ENCODE measurements at regions not wholly inside any gene's neighbourhood (a gene's known extent, or its start where the extent isn't known, plus 50 kb on each side); places are given as distances from the start of the nearest gene placed in this dataset.

DNA sequence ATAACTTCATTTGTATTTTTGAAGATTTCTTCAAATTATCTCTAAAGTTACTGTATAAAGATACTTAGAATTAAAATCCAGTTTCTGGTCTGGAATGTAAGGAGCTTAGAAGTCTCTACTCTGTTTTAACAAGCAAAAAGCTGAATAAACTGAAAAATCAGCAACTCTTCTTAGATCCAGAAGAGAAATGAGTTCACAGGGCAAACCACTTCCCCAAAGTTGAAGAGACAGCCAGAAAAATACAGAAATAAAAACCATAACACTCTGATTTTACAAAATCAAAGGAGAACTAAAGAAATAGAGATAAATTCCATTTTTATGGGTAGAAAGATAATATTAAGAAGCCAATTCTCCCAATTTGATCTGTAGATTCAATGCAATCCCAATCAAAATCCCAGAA lies 1166.8 kb downstream of the ADGRL3 start:
- Histone ChIP-seq H3K36me3 (no peaks in the 10 kb centered on the region), H3K9me3 (no peaks in the 10 kb centered on the region), H3K27me3 (no peaks in the 10 kb centered on the region), H3K27ac (no peak overlapping the region), H3K4me1 (ENCODE audit: insufficient read depth) (no peaks in the 10 kb centered on the region), H3K4me3 (no peak overlapping the region)
- DNase-seq: no peak
- TF ChIP-seq, protein P1, sequence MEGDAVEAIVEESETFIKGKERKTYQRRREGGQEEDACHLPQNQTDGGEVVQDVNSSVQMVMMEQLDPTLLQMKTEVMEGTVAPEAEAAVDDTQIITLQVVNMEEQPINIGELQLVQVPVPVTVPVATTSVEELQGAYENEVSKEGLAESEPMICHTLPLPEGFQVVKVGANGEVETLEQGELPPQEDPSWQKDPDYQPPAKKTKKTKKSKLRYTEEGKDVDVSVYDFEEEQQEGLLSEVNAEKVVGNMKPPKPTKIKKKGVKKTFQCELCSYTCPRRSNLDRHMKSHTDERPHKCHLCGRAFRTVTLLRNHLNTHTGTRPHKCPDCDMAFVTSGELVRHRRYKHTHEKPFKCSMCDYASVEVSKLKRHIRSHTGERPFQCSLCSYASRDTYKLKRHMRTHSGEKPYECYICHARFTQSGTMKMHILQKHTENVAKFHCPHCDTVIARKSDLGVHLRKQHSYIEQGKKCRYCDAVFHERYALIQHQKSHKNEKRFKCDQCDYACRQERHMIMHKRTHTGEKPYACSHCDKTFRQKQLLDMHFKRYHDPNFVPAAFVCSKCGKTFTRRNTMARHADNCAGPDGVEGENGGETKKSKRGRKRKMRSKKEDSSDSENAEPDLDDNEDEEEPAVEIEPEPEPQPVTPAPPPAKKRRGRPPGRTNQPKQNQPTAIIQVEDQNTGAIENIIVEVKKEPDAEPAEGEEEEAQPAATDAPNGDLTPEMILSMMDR (IDR thresholded peaks at IDR 0.05): no peak
- TF ChIP-seq POLR2A (IDR thresholded peaks at IDR 0.05) (no peak), EP300 (IDR thresholded peaks at IDR 0.05) (no peak)
- intact Hi-C loops (cut with DNase I): no loop called here

DNA sequence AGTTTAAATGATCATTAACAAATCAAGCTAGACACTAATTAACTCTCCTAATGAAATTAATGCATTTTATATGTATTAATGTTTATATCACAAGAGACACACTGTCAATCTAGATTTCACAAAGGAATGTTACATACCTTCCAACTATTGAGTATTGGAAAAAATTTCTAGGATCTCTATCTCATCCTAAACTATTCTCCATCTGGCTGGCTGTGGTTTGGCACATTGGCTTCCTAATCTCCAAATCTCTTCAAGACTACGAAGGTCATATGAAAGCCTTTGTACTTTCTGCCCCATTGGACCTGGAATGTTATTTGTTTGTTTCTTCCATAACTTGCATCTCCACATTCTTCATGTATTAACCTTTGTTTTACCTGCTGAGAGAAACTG lies 1160.0 kb downstream of the ADGRL3 start:
- TF ChIP-seq POLR2A (IDR thresholded peaks at IDR 0.05): no peak
- TF ChIP-seq EP300 (IDR thresholded peaks at IDR 0.05): no peak
- TF ChIP-seq, protein P1 (IDR thresholded peaks at IDR 0.05): no peak
- no peaks in the 10 kb centered on the region for H3K4me1 ChIP-seq (ENCODE audit: insufficient read depth)
- H3K36me3 ChIP-seq: no peaks in the 10 kb centered on the region
- WGBS, 3 donors: 46 to 94% (median 92%) methylated on average over 1 of the region's 1 CpG
- no peak overlapping the region for H3K4me3 ChIP-seq
- intact Hi-C loops (cut with DNase I): no loop called here
- H3K27ac ChIP-seq: no peak overlapping the region
- no peaks in the 10 kb centered on the region for H3K9me3 ChIP-seq
- DNase-seq: no peak
- H3K27me3 ChIP-seq: no peaks in the 10 kb centered on the region

DNA sequence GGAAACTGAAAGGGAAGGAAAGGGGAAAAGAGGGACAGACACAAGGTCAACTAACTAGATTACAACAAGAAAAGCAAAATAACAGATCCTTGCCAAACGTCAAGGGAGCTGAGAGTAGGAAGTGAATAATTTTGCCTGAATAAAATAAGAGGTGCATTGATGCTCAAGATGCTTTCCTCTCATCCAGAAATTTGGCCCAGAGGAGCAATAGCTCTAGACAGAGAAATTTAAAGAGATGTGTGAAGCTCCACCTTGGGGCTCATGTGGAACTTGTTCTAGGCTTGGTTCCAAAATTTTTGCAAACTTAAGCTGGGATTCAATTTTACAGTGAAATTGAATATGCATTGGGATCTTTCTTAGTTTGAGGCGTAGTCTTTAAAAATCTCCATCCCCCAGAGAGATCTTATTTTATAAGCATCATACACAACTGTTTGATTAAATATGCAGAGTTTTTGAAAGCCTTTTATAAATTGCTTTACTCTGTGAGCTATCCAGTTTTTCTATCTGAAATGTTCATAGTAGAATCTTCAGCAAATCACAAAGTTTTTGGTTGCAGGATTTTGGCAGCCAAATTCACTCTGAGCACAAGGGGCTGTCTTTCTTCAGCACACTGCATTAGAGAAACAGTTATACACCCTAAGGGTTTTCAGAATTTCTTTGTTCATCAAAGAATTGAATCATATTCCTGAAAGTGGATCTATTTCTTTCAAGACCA lies 1159.5 kb downstream of the ADGRL3 start:
- Histone ChIP-seq H3K4me3 (no peak overlapping the region), H3K4me1 (ENCODE audit: insufficient read depth) (no peaks in the 10 kb centered on the region), H3K36me3 (no peaks in the 10 kb centered on the region), H3K9me3 (no peaks in the 10 kb centered on the region), H3K27ac (no peak overlapping the region), H3K27me3 (no peaks in the 10 kb centered on the region)
- DNase-seq: no peak
- WGBS, 3 donors: 42 to 46% (median 45%) methylated on average over 2 of the region's 2 CpGs
- TF ChIP-seq EP300 (IDR thresholded peaks at IDR 0.05): no peak
- TF ChIP-seq, protein P1 (IDR thresholded peaks at IDR 0.05): no peak
- intact Hi-C loops (cut with DNase I): no loop called here

DNA sequence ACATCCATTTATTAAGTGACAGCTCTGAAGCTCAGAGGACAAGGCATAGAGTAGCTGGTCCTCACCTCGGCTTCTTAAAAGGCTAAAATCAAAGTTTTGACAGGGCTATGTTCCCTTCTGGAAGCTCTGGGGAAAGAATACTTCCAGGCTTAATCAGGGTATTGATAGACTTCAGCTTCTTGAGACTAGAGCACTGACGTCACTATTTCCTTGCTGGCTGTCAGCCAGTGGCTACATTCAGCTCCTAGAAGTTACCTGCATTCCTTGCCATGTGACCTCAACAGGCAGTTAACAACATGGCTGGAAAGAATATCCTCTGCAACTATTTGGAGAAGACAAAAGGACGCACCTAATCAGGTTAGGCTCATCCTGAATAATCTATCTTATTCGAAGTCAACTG lies 1144.8 kb downstream of the ADGRL3 start:
- Histone ChIP-seq H3K27ac (no peak overlapping the region), H3K4me3 (no peak overlapping the region), H3K27me3 (no peaks in the 10 kb centered on the region), H3K36me3 (no peaks in the 10 kb centered on the region), H3K9me3 (peaks cover 0 to 4% of the 10 kb centered on the region in 2 donors), H3K4me1 (ENCODE audit: insufficient read depth) (no peaks in the 10 kb centered on the region)
- DNase-seq: no peak
- WGBS, 3 donors: 83 to 97% (median 84%) methylated on average over 4 of the region's 4 CpGs
- no peak for TF ChIP-seq EP300 (IDR thresholded peaks at IDR 0.05)
- TF ChIP-seq, protein P1 (IDR thresholded peaks at IDR 0.05): no peak
- TF ChIP-seq POLR2A (IDR thresholded peaks at IDR 0.05): no peak
- intact Hi-C loops (cut with DNase I): no loop called here

Data from ovary (tissue), 7 donors.